A549 (cell line): ENCODE measurements at regions not wholly inside any gene's neighbourhood (a gene's known extent, or its start where the extent isn't known, plus 50 kb on each side); places are given as distances from the start of the nearest gene placed in this dataset.

Experiments used
- POLR2A ChIP-seq: IDR thresholded peaks from 2 replicates; pipeline ENCODE4 v1.6.1; 2012; ENCODE audit warnings: mild to moderate bottlenecking, low read length
- TF ChIP-seq, protein P1 (sequence below): fragments of >200 bp; sonication (Bioruptor Twin); formaldehyde crosslinking; IDR thresholded peaks from 3 replicates; pipeline ENCODE4 v1.5.1; 2016

GRCh38 chr16:65622151-65622550 lies 500.3 kb upstream of the CDH11 start:
- TF ChIP-seq, protein P1, sequence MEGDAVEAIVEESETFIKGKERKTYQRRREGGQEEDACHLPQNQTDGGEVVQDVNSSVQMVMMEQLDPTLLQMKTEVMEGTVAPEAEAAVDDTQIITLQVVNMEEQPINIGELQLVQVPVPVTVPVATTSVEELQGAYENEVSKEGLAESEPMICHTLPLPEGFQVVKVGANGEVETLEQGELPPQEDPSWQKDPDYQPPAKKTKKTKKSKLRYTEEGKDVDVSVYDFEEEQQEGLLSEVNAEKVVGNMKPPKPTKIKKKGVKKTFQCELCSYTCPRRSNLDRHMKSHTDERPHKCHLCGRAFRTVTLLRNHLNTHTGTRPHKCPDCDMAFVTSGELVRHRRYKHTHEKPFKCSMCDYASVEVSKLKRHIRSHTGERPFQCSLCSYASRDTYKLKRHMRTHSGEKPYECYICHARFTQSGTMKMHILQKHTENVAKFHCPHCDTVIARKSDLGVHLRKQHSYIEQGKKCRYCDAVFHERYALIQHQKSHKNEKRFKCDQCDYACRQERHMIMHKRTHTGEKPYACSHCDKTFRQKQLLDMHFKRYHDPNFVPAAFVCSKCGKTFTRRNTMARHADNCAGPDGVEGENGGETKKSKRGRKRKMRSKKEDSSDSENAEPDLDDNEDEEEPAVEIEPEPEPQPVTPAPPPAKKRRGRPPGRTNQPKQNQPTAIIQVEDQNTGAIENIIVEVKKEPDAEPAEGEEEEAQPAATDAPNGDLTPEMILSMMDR: no peak
- TF ChIP-seq POLR2A: no peak
